ENCODE measurements at regions not wholly inside any gene's neighbourhood (a gene's known extent, or its start where the extent isn't known, plus 50 kb on each side); places are given as distances from the start of the nearest gene placed in this dataset.

GRCh38 chr2:111219285-111219684, 98.6 kb downstream of the BCL2L11 start:
- DNase-seq, result no peak

- DNase-seq, result no peak
Observed at GRCh38 chr2:111219734-111220505, 99.2 kb downstream of the BCL2L11 start.

GRCh38 chr2:111220962-111221361, 100.2 kb downstream of the BCL2L11 start:
- no peak for DNase-seq

DNA sequence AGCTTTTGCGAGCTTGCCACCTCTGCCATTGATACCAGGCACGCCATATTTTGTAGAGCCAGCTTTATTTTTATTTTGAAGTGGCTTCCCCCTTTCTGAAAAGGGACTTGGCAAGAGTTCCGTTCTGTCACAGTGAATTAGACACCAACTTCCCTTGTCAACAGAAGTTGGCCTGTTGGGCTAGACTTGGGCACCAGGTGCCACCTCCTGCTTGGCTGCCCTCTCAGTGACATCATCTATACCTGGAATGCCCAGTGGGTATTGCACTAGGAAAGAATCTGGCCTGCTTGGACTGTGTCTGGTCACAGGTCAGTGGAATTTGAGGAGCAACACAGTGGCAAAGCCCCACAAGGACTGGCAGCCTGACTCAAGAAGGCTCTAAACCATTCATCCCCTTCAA, 101.0 kb downstream of the BCL2L11 start:
- no peak for DNase-seq

- DNase-seq, result no peak
Observed at GRCh38 chr2:111222204-111222866, 101.6 kb downstream of the BCL2L11 start.

DNA sequence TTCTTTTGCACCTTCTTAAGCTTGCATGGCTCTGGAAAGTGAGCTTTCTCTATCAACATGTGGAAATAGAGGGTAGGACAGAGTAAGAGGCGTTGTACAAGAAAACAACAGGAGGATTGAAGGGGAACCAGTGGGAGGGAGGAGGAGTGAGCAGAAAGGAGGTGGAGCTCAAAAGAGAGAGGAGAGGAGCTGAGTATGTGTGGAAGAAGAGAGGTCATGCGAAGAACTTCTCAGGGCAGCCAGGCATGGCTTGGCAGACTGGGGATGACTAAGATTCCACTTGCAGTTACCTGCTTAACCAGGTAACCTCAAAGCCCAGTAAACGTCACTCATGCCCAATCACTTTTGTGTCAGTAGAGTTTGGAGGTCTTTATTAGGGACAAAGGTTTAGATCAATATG, 105.1 kb downstream of the BCL2L11 start:
- no peak for DNase-seq

- no peak for DNase-seq
Observed at GRCh38 chr2:111226876-111227700, 106.4 kb downstream of the BCL2L11 start.

DNA sequence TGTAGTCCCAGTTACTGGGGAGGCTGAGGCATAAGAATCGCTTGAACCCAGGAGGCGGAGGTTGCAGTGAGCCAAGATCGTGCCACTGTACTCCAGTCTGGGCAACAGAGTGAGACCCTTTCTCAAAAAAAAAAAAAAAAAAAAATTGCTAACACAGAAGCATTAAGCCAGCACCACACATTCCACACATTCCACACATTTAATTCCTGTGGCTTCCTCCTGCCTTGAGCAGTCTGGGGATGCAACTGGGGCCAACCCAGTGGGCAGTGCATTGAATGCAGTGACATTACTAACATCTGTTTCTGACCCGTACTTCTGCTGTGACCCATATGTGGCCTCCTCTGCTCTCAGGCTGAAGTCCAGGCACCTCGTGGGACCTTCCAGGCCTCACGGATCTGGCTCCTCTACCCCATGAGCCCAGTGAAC, 107.0 kb downstream of the BCL2L11 start:
- no peak for DNase-seq

DNA sequence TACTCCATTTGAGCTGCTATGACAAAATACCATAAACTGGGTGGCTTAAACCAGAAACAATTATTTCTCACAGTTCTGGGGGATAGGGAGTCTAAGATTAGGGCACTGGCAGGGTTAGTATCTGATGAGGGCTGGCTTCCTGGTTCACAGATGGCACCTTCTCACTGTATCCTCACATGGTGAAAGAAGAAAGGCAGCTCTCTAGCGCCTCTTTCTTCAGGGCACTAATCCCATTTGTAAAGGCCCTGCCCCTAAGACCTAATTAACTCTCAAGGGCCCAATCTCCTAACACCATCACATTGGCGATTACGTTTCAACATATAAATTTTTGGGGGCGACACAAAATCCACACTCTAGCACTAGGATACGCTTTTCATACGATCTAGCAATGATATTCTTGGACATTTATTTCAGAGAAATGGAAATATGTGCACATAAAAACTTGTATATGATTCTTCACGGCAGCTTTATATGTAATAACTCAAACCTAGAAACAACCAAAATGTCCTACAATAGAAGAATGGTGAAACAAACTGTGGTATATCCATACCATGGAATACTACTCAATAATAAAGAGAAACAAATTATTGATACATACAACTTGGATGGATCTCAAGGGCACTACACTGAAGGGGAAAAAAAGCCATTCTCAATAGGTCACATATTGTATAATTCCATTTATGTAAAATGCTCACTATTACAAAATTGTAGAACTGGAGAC, 111.0 kb downstream of the BCL2L11 start:
- no peak for DNase-seq

GRCh38 chr2:111235192-111236015, 114.7 kb downstream of the BCL2L11 start:
- DNase-seq, result no peak

DNA sequence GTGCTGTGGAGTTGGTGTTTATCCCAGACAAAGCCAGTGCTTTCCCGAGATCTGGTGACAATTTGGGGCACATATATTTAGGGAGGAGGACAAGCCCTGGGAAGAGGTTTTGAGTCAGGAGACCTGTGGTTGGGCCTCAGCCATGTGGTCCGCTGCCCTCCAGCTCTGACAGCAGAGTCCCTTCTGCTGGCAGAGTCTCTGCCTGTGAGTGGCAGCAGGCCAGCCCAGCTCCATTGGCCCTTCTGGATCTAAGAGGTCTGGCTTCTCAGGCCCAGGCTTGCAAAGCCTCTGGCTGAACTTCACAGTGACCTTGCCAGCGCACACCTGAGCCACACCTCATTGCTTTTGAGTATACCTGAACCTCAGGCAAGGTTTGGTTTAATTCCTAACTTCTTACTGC, 115.3 kb downstream of the BCL2L11 start:
- no peak for DNase-seq

GRCh38 chr2:111238296-111238695, 117.6 kb downstream of the BCL2L11 start:
- DNase-seq, result no peak

DNA sequence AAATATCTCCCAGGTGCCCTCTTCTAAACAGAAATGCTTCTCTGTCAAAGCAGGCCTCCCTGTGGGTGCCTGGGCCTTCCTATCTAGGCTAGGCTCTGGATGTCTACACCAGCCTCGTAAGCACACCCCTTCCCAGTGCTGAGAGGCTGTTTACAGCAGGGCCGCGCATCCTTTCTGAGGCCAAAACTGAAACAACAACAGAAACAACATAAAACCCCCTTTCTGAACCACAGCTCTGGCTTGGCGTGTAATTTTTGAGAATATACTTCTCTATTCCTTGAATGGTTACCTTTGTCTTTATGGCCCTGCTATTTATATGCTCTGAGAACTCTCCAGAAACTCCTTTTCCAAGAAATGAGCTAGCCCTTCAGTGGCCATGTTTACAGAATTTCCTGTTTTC, 118.4 kb downstream of the BCL2L11 start:
- DNase-seq, result no peak

- DNase-seq, result no peak
Observed at GRCh38 chr2:111239581-111240249, 119.0 kb downstream of the BCL2L11 start.

DNA sequence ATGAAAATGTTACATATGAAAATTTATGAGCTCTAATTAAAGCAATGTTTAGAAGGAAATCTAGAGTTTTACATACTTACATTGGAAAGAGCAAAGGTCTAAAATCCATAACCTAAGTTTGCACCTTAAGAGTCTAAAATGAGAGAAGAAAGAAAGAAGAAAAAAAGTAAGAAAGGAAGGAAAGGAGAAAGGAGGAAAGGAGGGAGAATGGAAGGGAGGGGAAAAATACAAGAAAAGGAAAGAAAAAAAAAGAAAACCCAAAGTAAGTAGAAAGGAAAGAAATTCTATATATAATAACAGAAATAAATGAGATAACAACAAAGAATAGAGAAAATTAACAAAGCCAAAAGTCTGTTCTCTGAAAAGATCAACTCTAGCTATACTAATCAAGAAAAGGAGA, 122.6 kb downstream of the BCL2L11 start:
- DNase-seq, result no peak

DNA sequence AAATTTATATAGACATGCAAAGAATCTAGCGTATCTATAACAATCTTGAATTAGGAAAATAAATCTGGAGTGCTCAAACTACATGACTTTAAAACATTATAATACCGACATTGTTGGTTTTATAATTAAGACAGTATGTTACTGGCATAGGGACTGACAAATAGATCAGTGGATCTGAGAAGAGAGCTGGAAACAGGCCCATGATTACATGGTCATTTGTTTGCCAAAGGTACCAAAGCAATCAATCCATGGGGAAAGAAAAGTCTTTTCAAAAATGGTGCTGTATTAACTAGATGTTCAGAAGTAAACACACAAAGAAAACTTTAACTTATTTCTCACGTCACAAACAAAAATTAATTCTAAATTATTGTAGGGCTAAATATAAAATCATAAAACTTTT, 124.2 kb downstream of the BCL2L11 start:
- DNase-seq, result no peak

- DNase-seq, result no peak
Observed at GRCh38 chr2:111246620-111247061, 125.9 kb downstream of the BCL2L11 start.

DNA sequence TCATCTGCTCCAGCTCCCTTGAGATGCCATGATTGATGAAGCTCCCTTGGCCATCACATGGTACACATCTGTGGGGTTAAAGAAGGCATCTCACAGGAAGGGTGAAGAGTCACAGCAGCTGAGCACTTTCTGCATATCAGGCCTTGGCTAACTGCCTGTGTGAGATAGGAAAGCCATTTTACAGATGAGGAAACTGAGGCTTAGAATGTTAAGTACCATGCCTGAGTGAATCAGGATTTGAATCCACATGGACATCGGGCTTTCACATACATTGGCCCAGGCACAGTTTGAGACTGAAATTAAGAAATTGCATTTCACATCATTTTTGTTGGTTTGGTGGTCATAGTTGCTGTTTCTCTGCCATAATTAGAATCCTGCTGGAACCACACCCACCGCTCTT, 126.8 kb downstream of the BCL2L11 start:
- DNase-seq, result no peak

- DNase-seq, result no peak
Observed at GRCh38 chr2:111249806-111250205, 129.1 kb downstream of the BCL2L11 start.

GRCh38 chr2:111250448-111251030, 129.8 kb downstream of the BCL2L11 start:
- DNase-seq, result no peak

- DNase-seq, result no peak
Observed at GRCh38 chr2:111251711-111252110, 131.0 kb downstream of the BCL2L11 start.
